Mucosa of stomach (tissue), 1 donor: ENCODE measurements at regions not wholly inside any gene's neighbourhood (a gene's known extent, or its start where the extent isn't known, plus 50 kb on each side); places are given as distances from the start of the nearest gene placed in this dataset.

Experiments
- H3K27me3 ChIP-seq: one replicate; pipeline ENCODE4 v1.7.0; 2013; ENCODE audit warnings: mild to moderate bottlenecking, low read length; ENCODE audit not compliant: control insufficient read depth, insufficient read depth
- H3K36me3 ChIP-seq: one replicate; pipeline ENCODE4 v1.7.0; 2013; ENCODE audit warnings: low read length; ENCODE audit not compliant: control insufficient read depth, insufficient read depth
- H3K4me1 ChIP-seq: one replicate; pipeline ENCODE4 v1.7.0; 2013; ENCODE audit warnings: mild to moderate bottlenecking, low read length; ENCODE audit not compliant: control insufficient read depth, insufficient read depth
- H3K4me3 ChIP-seq: one replicate; pipeline ENCODE4 v1.7.0; 2013; ENCODE audit warnings: low read length
- H3K9ac ChIP-seq: one replicate; pipeline ENCODE4 v1.7.0; 2013; ENCODE audit warnings: mild to moderate bottlenecking, low read length, moderate library complexity
- H3K9me3 ChIP-seq: one replicate; pipeline ENCODE4 v1.7.0; 2013; ENCODE audit warnings: mild to moderate bottlenecking, low read length, moderate library complexity; ENCODE audit not compliant: control insufficient read depth
- donor health status: Pancreatic carcinoma.

GRCh38 chr3:25084016-25084415 lies 344.0 kb upstream of the RARB start:
- no peak overlapping the region for H3K4me3 ChIP-seq
- no peak overlapping the region for H3K9ac ChIP-seq
- no peaks in the 10 kb centered on the region for H3K9me3 ChIP-seq
- peaks cover 10% of the 10 kb centered on the region for H3K4me1 ChIP-seq
- H3K27me3 ChIP-seq, result no peaks in the 10 kb centered on the region
- no peaks in the 10 kb centered on the region for H3K36me3 ChIP-seq

DNA sequence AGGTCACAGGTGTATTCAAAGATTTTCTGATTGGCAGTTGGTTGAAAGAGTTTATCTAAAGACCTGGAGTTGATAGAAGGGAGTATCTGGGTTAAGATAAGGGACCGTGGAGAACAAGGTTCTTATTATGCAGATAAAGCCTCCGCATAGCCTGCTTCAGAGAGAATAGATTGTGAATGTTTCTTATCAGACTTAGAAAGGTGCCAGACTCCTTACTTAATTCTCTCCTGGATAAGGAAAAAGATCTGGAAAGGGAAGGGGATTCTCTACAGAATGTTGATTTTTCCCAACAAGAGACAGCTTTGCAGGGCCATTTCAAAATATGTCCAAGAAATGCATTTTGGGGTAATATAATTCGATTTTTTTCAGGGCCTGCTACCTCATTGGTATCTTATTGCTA lies 341.3 kb upstream of the RARB start:
- H3K4me1 ChIP-seq, result peaks cover 10% of the 10 kb centered on the region
- no peaks in the 10 kb centered on the region for H3K27me3 ChIP-seq
- H3K9me3 ChIP-seq, result no peaks in the 10 kb centered on the region
- no peaks in the 10 kb centered on the region for H3K36me3 ChIP-seq
- H3K9ac ChIP-seq, result no peak overlapping the region
- H3K4me3 ChIP-seq, result no peak overlapping the region

GRCh38 chr3:25088284-25088683 lies 339.8 kb upstream of the RARB start:
- Histone ChIP-seq H3K36me3 (no peaks in the 10 kb centered on the region), H3K27me3 (no peaks in the 10 kb centered on the region), H3K9ac (no peak overlapping the region), H3K4me1 (peaks cover 10% of the 10 kb centered on the region), H3K4me3 (no peak overlapping the region), H3K9me3 (no peaks in the 10 kb centered on the region)

DNA sequence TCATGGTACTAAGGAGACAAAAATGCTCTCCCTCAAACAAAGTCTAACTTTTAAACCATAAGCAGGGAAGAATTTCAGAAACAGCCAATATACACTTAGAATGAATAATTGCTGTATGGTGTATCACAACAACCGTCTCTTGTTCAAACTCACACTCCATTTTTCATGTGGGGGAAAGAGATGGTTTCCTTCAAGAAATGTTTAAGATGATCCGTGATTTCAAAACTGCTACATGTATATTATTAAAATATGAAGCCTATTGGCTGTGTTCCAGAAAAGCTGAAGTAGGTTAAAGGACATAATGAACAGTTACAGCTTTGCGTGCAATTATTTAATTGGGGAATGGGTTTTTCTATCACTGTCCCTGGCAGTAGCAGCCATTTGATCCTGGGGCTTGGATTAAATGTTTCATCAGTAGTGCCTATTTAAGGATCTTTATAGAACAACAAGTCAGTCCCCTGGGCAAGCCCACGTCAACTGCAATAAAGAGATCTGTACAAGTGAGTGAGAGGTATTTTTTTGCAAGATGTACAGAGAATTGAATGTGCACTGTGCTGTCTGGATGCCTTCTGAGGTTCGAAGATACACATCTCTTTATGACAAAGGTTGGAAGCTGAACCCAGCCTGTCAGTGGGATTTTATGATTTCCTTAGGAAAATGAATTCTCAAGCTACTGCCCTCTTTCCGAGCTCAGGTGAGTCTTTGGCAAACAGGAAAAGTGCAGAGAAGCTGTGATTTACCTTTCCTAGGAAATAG lies 337.2 kb upstream of the RARB start:
- H3K9ac ChIP-seq, result no peak overlapping the region
- no peaks in the 10 kb centered on the region for H3K36me3 ChIP-seq
- no peak overlapping the region for H3K4me3 ChIP-seq
- H3K4me1 ChIP-seq, result peaks cover 10% of the 10 kb centered on the region
- no peaks in the 10 kb centered on the region for H3K9me3 ChIP-seq
- no peaks in the 10 kb centered on the region for H3K27me3 ChIP-seq

- H3K4me1 ChIP-seq, result peaks cover 8% of the 10 kb centered on the region
- no peaks in the 10 kb centered on the region for H3K27me3 ChIP-seq
- no peaks in the 10 kb centered on the region for H3K9me3 ChIP-seq
- H3K36me3 ChIP-seq, result no peaks in the 10 kb centered on the region
- H3K4me3 ChIP-seq, result no peak overlapping the region
- H3K9ac ChIP-seq, result no peak overlapping the region
Observed at GRCh38 chr3:25091934-25092333, 336.1 kb upstream of the RARB start.

DNA sequence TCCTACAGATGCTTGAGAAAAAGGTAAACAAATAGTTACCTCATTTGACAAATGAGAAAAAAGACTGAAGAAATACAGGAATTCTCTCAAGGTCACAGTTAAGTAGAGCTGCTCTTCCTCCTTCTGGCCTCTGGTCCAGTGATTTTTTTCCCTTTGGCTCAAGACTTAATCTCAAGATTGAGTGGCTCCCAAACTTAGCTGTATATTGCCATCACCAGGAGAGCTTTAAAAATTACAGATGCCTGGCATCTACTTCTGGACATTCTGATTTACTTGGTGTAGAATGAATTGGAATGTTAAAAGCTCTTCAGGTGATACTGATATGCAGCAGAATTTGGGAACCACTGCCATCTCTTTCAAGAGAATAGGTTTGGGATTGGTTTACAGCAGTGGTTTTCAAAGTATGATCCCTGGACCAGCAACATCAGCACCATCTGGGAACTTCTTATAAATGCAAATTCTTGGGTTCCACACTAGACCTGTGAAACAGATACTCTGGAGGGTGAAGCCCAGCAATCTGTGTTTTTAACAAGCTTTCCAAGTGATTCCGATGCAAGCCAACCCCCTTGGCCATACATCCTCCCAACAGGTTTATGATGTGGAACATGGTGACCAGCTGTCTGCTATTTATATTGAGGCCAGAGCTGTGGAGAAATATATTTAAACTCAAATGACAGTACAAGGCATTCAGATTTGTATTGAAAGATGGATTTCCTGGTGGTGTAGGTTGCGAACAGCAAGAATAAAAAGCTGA lies 333.0 kb upstream of the RARB start:
- no peaks in the 10 kb centered on the region for H3K4me1 ChIP-seq
- H3K27me3 ChIP-seq, result no peaks in the 10 kb centered on the region
- no peak overlapping the region for H3K9ac ChIP-seq
- H3K36me3 ChIP-seq, result no peaks in the 10 kb centered on the region
- no peak overlapping the region for H3K4me3 ChIP-seq
- no peaks in the 10 kb centered on the region for H3K9me3 ChIP-seq

GRCh38 chr3:25096536-25096935 lies 331.5 kb upstream of the RARB start:
- Histone ChIP-seq H3K4me1 (no peaks in the 10 kb centered on the region), H3K9me3 (no peaks in the 10 kb centered on the region), H3K4me3 (no peak overlapping the region), H3K9ac (no peak overlapping the region), H3K36me3 (no peaks in the 10 kb centered on the region), H3K27me3 (no peaks in the 10 kb centered on the region)

- Histone ChIP-seq H3K9me3 (no peaks in the 10 kb centered on the region), H3K9ac (no peak overlapping the region), H3K36me3 (no peaks in the 10 kb centered on the region), H3K4me1 (no peaks in the 10 kb centered on the region), H3K4me3 (no peak overlapping the region), H3K27me3 (no peaks in the 10 kb centered on the region)
Observed at GRCh38 chr3:25097023-25097422, 331.0 kb upstream of the RARB start.

DNA sequence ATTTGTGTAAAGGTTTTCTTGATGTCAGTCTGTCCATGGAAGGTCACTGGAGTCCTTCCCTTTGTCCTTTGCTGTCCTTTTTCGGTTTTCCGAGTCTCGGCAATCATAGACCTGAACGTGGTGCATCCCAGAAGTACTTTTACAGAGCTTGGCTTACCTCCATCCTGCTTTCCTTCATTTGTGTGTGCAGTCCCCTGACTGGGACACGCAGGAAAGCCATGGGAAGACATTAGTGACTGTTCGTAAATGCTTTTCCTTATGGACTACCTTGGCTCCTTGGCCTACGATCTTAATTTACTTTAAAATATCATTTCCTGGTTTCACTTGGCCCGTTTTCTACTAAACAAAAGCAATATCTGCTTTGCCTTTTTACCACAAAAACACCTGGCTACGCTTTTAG lies 328.4 kb upstream of the RARB start:
- Histone ChIP-seq H3K9ac (no peak overlapping the region), H3K27me3 (no peaks in the 10 kb centered on the region), H3K36me3 (no peaks in the 10 kb centered on the region), H3K4me1 (no peaks in the 10 kb centered on the region), H3K4me3 (no peak overlapping the region), H3K9me3 (no peaks in the 10 kb centered on the region)

DNA sequence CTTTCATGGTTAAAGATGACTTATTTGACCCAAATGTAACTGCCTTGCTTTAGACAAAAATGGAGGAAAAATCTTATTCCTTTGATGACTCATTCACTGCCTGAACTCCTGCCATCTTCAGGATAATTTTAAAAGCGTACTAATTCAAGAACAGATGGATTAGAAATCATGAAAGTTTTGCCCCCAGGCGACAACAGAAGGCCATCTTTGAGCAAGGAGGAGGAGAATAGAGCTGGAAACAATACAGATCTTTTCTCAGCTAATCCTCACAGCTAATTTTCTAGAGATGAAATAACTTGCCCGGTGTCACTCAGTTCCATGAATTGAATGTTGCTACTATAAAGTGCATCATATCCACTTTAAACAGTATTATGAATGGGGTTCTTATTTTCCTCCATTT lies 324.7 kb upstream of the RARB start:
- Histone ChIP-seq H3K36me3 (no peaks in the 10 kb centered on the region), H3K4me1 (no peaks in the 10 kb centered on the region), H3K9ac (no peak overlapping the region), H3K4me3 (no peak overlapping the region), H3K27me3 (no peaks in the 10 kb centered on the region), H3K9me3 (no peaks in the 10 kb centered on the region)

- Histone ChIP-seq H3K9ac (no peak overlapping the region), H3K4me3 (no peak overlapping the region), H3K9me3 (no peaks in the 10 kb centered on the region), H3K4me1 (no peaks in the 10 kb centered on the region), H3K36me3 (no peaks in the 10 kb centered on the region), H3K27me3 (no peaks in the 10 kb centered on the region)
Observed at GRCh38 chr3:25107918-25108617, 320.0 kb upstream of the RARB start.

GRCh38 chr3:25110642-25111041 lies 317.4 kb upstream of the RARB start:
- Histone ChIP-seq H3K9me3 (no peaks in the 10 kb centered on the region), H3K4me1 (no peaks in the 10 kb centered on the region), H3K9ac (no peak overlapping the region), H3K4me3 (no peak overlapping the region), H3K27me3 (no peaks in the 10 kb centered on the region), H3K36me3 (no peaks in the 10 kb centered on the region)
